WERI-Rb-1 (cell line): ENCODE measurements at regions not wholly inside any gene's neighbourhood (a gene's known extent, or its start where the extent isn't known, plus 50 kb on each side); places are given as distances from the start of the nearest gene placed in this dataset.

ENCODE experiments used
- DNase-seq: peaks from one replicate; pipeline ENCODE4 v3.0.0-alpha.2; 2020
- H3K27ac ChIP-seq: fragments of 250-450 bp; sonication (Bioruptor Pico); 2 replicates; pipeline ENCODE4 v1.5.1; 2020; ENCODE audit warnings: mild to moderate bottlenecking, moderate library complexity
- H3K27me3 ChIP-seq: fragments of 250-450 bp; sonication (Bioruptor Pico); 2 replicates; pipeline ENCODE4 v1.5.1; 2021; ENCODE audit warnings: mild to moderate bottlenecking, low read depth, moderate library complexity; ENCODE audit not compliant: insufficient read depth, severe bottlenecking
- H3K36me3 ChIP-seq: fragments of 250-450 bp; sonication (Bioruptor Pico); 2 replicates; pipeline ENCODE4 v1.5.1; 2020; ENCODE audit warnings: mild to moderate bottlenecking, moderate library complexity
- H3K4me3 ChIP-seq: 2 replicates; pipeline ENCODE4 v1.5.1; 2011; ENCODE audit warnings: low read depth, mild to moderate bottlenecking, control low read depth, low read length
- H3K9me3 ChIP-seq: fragments of 250-450 bp; sonication (Bioruptor Pico); 2 replicates; pipeline ENCODE4 v1.5.1; 2021; ENCODE audit warnings: mild to moderate bottlenecking, moderate library complexity; ENCODE audit not compliant: severe bottlenecking
- TF ChIP-seq, protein P1 (sequence below): IDR thresholded peaks from 2 replicates; pipeline ENCODE4 v1.5.1; 2011; ENCODE audit warnings: low read depth, mild to moderate bottlenecking, control low read depth, inconsistent platforms, low read length

DNA sequence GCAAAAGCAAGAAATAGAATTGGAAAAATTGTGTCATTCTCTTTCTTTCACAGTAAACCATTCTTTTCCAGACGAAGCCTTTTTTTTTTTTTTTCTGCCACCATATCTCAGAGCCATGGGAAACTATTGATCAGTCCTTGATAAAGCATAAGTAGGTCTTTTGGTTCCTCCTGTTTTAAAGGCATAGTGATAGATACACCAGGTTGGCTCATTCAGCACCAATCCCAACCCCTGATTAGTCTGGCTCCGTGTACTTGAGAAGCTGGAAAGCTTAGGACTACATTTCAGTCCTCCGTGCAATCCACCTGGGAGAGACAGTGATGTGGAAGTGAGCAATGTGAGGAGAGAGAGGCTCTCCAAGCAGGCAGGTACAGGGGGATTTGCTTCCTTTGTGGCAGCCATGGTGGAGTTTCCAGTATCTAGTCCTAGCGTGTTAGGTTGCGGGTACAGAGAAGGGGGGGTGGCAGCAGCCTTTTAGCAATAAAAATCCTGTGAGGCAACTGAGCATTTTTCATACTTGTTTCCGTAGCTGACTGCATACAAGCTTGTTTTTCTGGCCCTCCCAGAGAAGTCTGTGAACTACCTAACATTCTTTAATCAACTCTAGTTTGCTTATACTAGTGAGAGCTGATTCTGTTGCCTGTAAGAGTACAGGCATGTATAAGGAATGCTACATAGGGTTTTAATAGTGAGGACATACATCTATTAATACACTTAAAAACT lies 127.4 kb upstream of the CTTNBP2 start:
- H3K4me3 ChIP-seq, result no peak overlapping the region
- H3K27ac ChIP-seq, result no peak overlapping the region
- no peak for DNase-seq
- no peaks in the 10 kb centered on the region for H3K9me3 ChIP-seq
- H3K36me3 ChIP-seq, result no peaks in the 10 kb centered on the region
- TF ChIP-seq, protein P1, sequence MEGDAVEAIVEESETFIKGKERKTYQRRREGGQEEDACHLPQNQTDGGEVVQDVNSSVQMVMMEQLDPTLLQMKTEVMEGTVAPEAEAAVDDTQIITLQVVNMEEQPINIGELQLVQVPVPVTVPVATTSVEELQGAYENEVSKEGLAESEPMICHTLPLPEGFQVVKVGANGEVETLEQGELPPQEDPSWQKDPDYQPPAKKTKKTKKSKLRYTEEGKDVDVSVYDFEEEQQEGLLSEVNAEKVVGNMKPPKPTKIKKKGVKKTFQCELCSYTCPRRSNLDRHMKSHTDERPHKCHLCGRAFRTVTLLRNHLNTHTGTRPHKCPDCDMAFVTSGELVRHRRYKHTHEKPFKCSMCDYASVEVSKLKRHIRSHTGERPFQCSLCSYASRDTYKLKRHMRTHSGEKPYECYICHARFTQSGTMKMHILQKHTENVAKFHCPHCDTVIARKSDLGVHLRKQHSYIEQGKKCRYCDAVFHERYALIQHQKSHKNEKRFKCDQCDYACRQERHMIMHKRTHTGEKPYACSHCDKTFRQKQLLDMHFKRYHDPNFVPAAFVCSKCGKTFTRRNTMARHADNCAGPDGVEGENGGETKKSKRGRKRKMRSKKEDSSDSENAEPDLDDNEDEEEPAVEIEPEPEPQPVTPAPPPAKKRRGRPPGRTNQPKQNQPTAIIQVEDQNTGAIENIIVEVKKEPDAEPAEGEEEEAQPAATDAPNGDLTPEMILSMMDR, result no peak
- peaks cover 43% of the 10 kb centered on the region for H3K27me3 ChIP-seq

GRCh38 chr7:118003476-118003875 lies 130.2 kb upstream of the CTTNBP2 start:
- Histone ChIP-seq H3K27me3 (peaks cover 35% of the 10 kb centered on the region), H3K4me3 (no peak overlapping the region), H3K36me3 (no peaks in the 10 kb centered on the region), H3K9me3 (no peaks in the 10 kb centered on the region), H3K27ac (no peak overlapping the region)
- no peak for DNase-seq
- TF ChIP-seq, protein P1, result no peak

DNA sequence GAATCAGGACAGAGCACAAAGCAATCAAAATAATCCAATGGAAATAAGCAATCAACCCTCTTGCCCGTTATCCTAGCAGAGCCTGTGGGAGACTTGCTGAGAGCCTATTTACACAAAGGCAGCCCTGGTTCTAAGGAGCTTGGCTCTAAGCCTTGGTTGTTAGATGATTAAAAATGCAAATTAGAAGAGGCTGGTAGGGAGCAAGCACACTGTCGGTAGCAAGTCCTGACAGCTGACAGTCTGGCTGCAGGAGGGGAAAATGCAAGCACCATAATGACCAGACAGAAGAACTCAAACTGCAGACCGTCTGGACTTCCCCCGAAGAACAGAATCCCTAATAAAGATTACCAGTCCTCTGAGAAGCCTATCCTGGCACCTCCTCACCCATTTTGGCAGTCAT lies 131.8 kb upstream of the CTTNBP2 start:
- no peak for DNase-seq
- Histone ChIP-seq H3K27me3 (peaks cover 34% of the 10 kb centered on the region), H3K36me3 (no peaks in the 10 kb centered on the region), H3K4me3 (no peak overlapping the region), H3K27ac (no peak overlapping the region), H3K9me3 (no peaks in the 10 kb centered on the region)
- TF ChIP-seq, protein P1, result no peak

- Histone ChIP-seq H3K4me3 (no peak overlapping the region), H3K9me3 (no peaks in the 10 kb centered on the region), H3K27ac (no peak overlapping the region), H3K27me3 (peaks cover 34% of the 10 kb centered on the region), H3K36me3 (no peaks in the 10 kb centered on the region)
- TF ChIP-seq, protein P1, result no peak
- no peak for DNase-seq
Observed at GRCh38 chr7:118006979-118007378, 133.7 kb upstream of the CTTNBP2 start.

- no peaks in the 10 kb centered on the region for H3K9me3 ChIP-seq
- DNase-seq, result no peak
- TF ChIP-seq, protein P1, result no peak
- H3K27ac ChIP-seq, result no peak overlapping the region
- peaks cover 34% of the 10 kb centered on the region for H3K27me3 ChIP-seq
- no peaks in the 10 kb centered on the region for H3K36me3 ChIP-seq
- H3K4me3 ChIP-seq, result no peak overlapping the region
Observed at GRCh38 chr7:118009419-118009818, 136.2 kb upstream of the CTTNBP2 start.

GRCh38 chr7:118011652-118012051 lies 138.4 kb upstream of the CTTNBP2 start:
- no peak overlapping the region for H3K27ac ChIP-seq
- H3K4me3 ChIP-seq, result no peak overlapping the region
- DNase-seq, result no peak
- H3K36me3 ChIP-seq, result no peaks in the 10 kb centered on the region
- H3K27me3 ChIP-seq, result peaks cover 36% of the 10 kb centered on the region
- TF ChIP-seq, protein P1, result no peak
- no peaks in the 10 kb centered on the region for H3K9me3 ChIP-seq
